ENCODE measurements at regions not wholly inside any gene's neighbourhood (a gene's known extent, or its start where the extent isn't known, plus 50 kb on each side); places are given as distances from the start of the nearest gene placed in this dataset.

GRCh38 chr5:174380311-174380710, 334.8 kb downstream of the NSG2 start:
- DNase-seq = no peak

- no peak for DNase-seq
Observed at GRCh38 chr5:174381241-174381640, 335.7 kb downstream of the NSG2 start.

- no peak for DNase-seq
Observed at GRCh38 chr5:174383210-174384167, 338.0 kb downstream of the NSG2 start.

DNA sequence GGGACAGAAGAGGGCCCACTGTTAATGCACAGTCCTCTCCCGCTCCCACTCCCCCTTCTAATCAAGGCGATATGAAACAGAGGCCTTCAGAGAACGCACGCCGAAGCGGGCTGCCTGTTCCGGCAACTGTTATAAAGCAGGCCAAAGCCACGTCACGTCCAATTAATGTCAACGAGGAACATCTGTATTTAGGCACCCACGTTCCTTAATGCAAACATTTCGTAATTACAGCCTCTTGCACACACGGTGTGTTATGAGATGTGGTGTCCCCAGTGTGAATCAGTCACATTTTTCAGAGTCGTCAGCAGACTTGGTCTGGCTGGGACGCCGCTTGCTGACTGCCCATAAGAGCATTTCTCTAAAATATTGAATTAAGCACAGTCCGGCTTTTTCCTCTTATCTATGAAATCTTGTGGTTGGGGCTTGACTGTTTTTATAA, 339.0 kb downstream of the NSG2 start:
- DNase-seq = no peak

DNA sequence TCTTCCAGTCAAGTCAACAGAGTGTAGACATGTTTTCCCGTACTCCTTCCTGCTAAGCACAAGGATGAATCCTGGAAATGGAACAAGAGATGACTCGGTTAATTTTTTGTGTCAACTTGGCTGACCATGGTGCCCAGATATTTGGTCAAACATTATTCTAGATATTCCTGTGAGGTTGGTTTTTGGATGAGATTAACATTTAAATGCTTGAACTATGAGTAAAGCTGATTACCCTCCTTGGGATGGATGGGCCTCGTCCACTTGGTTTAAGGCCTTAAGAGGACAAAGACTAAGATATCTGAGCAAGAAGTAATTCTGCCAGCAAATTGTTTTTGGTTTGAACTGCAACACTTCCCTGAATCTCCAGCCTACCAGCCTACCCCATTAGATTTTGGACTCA, 338.1 kb upstream of the MSX2 start:
- DNase-seq = no peak

GRCh38 chr5:174386846-174387245, 337.5 kb upstream of the MSX2 start:
- DNase-seq = no peak

GRCh38 chr5:174387448-174387847, 336.9 kb upstream of the MSX2 start:
- no peak for DNase-seq

DNA sequence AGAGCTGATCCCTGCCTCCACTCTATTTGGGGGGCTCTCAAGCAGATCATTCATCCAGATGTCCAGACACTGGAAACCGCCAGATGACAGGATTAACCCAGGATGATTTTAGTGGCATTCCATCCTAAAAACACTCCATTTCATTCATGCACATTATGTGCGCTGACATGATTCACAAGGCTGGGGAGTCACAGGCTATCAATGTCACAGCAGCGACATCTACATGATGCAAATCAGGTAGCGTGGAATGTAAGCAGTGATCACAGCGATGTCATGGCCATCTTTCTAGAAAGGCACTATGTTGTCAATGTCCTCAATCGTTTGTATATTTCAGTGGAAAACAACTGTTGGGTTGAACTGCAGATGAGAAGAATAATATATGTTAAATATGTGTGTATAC, 331.5 kb upstream of the MSX2 start:
- DNase-seq = no peak

GRCh38 chr5:174396541-174396940, 327.8 kb upstream of the MSX2 start:
- no peak for DNase-seq

DNA sequence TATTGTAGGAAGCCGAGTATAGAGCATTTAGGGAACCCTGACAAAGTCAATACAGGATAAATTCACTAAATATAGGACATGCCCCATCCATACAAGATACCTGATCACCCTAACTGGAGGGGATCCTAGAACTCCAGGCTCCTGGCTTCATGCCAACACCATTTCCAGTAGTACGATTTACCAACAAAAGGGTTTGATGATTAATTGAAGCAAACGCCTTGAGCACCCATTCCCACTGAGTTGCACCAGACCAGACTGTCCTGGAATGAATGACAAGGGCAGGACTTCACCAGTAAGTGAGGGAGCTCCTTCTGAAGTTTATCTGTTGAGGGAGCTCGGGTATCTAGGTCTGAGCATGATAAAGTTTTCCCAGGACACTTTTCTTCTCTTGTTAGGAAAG, 327.2 kb upstream of the MSX2 start:
- no peak for DNase-seq

DNA sequence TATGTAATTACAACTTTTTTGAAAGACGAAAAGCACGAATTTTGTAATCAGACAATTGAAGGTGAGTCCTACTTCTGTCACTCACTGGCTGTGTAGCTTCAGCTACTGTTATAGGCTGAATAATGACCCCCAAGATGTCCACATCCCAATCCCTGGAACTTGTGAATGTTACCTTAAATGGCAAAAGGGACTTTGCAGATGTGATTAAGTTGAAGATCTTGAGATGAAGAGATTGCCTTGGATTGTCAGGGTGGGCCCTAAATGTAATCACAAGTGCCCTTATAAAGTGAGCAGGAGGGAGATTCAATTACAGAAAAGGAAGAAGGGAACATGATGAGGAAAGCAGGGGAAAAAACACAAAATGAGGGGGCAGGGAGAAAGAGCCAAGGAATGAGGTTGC, 326.2 kb upstream of the MSX2 start:
- DNase-seq = no peak

GRCh38 chr5:174399411-174399810, 325.0 kb upstream of the MSX2 start:
- no peak for DNase-seq

- DNase-seq = no peak
Observed at GRCh38 chr5:174400461-174400860, 323.9 kb upstream of the MSX2 start.

DNA sequence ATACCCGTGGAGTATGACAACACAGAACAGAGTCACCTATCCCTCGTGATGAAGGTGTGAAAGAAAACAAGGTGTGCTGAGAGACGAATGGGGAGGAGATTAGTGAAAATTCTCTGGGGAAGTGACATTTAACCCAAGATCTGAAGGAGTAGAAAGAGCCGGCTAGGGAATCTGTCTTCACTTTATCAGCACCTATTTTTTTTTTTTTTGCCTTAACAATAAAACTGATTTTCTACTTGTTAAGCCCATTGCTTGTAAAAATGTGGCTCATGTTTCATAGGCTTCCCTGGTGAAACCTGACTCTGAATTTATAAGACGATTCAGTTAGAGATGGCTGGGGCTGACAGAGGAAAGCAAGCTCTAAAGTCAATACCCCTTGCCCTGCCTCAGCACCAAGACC, 322.6 kb upstream of the MSX2 start:
- DNase-seq = no peak

DNA sequence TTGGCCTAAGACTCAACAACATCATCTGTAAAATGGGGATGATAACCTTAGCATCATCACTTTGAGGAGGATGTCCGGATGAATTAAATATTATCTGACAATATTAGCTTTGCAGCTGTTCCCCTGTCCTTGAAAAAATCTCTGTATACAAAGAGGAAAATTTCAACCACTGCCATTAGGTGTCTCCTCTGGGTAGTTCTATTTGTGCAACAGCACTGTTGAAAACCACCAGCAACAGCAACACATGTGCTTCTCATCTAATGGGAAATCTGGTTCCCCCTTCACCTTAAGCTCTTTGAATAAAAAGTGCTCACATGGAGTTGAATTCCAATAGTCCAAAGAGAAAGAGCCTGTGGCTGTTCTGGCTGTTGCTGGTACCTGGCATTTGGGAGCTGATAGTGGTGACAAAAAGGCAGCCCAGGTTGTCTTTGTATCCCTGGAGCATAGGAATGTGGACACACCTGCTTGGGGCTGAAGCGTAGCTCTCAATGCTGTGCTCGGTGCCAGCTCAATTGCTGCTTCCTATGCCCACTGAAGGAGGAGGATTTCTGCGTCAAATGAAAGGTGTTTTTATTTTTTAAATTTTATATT, 322.1 kb upstream of the MSX2 start:
- DNase-seq = peak in 1 of 2 experiments; percentile 15

DNA sequence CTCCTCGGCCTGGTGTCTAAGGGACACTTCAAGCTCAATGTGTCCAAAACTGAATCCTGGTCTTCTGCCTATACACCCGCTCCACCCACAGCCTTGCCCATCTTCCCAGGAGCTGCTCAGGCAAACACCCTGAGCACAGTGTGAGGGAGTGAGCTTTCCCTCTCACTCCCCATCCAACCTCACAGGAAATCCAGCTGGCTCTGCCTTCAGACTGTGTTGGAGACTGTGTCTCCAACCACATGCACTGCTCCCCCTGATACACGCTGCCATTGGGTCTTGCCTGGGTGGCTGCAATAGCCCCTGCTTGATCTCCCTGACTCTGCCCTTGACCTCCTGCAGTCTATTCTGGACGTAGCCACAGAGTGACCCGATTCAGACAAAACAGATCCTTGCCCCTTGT, 319.5 kb upstream of the MSX2 start:
- DNase-seq = no peak

- no peak for DNase-seq
Observed at GRCh38 chr5:174409070-174409469, 315.3 kb upstream of the MSX2 start.

GRCh38 chr5:174409971-174410370, 314.4 kb upstream of the MSX2 start:
- DNase-seq = no peak

- DNase-seq = no peak
Observed at GRCh38 chr5:174410716-174411478, 313.5 kb upstream of the MSX2 start.

DNA sequence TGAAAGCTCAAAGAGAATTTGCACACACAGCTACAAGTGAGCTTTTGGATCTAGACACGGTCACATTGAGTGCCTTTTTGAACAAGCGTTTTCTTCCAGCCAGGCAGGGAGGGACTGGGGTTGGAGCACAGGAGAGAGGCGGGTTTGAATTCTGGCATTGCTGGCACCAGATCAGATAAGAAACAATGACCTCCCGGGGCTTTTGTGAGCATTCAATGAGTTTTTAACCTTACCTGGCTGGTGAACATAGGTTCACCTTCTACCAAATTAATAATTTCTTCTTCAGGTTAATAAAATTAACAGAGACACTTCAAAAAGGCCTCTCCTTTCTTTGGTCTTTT, 312.9 kb upstream of the MSX2 start:
- no peak for DNase-seq

DNA sequence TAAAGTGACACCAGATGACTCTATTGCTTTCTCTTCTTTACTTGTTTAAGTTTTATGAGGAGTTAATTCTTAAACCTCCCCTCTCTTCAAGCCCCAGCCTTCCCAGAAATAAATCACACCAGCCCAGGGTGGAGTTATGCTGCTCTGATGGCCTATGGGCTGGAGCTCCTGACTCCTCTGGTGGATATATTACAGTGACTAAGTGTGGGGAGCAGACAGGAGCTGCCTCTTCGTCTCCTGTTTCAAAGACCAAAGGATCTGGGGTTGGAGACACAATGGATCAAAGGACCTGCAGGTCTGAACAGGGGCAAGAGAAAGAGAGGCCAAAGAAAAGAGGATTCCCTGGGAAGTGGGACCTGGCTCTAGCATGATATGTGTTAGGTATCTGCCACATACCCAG, 312.0 kb upstream of the MSX2 start:
- DNase-seq = no peak

DNA sequence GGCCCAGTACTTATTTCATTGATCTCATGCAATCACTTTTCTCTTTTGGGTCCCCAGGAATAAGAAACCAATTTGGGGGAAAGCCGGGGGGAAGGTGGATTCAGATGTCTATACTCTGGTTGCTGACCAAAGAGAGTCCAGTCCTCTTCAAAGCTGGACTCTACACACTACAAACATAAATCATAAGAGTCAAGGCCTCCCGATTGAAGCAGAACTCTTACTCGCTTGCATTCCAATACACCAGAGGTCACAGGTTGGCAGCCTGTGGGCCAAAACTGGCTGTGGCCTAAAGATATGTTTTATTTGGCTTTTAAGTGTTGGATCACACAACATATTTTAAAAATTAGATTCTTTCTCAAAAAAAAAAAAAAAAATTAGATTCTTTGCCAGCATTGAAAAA, 311.4 kb upstream of the MSX2 start:
- no peak for DNase-seq

DNA sequence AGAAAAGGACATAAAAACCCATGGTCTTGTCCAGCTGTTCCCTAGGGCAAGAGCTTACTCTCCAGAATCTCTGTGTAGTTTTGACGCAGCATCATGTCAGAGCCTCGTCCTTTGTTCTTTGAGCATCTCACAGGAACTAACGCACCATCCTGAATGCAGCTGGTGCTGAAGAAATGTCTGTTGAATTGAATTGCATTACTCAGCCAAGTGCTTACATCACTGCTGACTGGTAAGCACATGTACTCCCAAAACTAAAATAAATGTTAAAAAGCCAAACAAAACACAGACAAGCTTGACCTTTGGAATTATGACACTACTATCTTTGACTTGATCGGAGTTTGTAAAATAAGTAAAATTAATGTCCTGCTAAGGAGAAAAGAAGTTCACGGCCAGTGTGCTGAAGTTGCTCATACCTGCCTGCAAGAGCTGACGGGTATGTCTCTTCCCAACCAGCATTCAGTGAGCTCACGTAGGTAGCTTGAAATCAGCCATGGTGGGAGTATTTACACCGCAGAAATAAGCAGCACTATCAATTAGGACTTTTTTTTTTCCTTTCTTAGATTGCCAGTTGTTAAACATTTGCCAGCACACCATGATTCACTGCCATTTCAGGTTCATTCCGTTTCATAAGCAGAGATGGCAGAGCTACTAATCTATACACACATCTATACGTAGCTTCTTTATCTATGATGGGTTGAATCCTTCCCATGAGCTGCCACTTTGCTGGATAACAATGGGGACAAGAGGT, 310.6 kb upstream of the MSX2 start:
- DNase-seq = no peak
